ENCODE measurements at regions not wholly inside any gene's neighbourhood (a gene's known extent, or its start where the extent isn't known, plus 50 kb on each side); places are given as distances from the start of the nearest gene placed in this dataset.

- TF ChIP-seq PCBP2 (optimal IDR thresholded peaks at IDR 0.05; ENCODE audit: low read depth, low read length, poor library complexity, severe bottlenecking) (no peak), ZNF234 (CRISPR knock-in tag; conservative IDR thresholded peaks at IDR 0.05) (no peak), NFIC (IDR thresholded peaks at IDR 0.05; ENCODE audit: low read length) (no peak), PREB (CRISPR knock-in tag; IDR thresholded peaks at IDR 0.05) (no peak)
- TF ChIP-seq, protein P1, sequence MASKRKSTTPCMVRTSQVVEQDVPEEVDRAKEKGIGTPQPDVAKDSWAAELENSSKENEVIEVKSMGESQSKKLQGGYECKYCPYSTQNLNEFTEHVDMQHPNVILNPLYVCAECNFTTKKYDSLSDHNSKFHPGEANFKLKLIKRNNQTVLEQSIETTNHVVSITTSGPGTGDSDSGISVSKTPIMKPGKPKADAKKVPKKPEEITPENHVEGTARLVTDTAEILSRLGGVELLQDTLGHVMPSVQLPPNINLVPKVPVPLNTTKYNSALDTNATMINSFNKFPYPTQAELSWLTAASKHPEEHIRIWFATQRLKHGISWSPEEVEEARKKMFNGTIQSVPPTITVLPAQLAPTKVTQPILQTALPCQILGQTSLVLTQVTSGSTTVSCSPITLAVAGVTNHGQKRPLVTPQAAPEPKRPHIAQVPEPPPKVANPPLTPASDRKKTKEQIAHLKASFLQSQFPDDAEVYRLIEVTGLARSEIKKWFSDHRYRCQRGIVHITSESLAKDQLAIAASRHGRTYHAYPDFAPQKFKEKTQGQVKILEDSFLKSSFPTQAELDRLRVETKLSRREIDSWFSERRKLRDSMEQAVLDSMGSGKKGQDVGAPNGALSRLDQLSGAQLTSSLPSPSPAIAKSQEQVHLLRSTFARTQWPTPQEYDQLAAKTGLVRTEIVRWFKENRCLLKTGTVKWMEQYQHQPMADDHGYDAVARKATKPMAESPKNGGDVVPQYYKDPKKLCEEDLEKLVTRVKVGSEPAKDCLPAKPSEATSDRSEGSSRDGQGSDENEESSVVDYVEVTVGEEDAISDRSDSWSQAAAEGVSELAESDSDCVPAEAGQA (IDR thresholded peaks at IDR 0.05; ENCODE audit: low read depth) = no peak
- TF ChIP-seq, protein P1 (CRISPR knock-in tag; IDR thresholded peaks at IDR 0.05; ENCODE audit: borderline replicate concordance) = no peak
- TF ChIP-seq, protein P2, sequence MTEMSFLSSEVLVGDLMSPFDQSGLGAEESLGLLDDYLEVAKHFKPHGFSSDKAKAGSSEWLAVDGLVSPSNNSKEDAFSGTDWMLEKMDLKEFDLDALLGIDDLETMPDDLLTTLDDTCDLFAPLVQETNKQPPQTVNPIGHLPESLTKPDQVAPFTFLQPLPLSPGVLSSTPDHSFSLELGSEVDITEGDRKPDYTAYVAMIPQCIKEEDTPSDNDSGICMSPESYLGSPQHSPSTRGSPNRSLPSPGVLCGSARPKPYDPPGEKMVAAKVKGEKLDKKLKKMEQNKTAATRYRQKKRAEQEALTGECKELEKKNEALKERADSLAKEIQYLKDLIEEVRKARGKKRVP (CRISPR knock-in tag; IDR thresholded peaks at IDR 0.05) = no peak
Measured at GRCh38 chrX:45623266-45623665, 422.6 kb upstream of the DIPK2B start (continued).
